ENCODE measurements at regions not wholly inside any gene's neighbourhood (a gene's known extent, or its start where the extent isn't known, plus 50 kb on each side); places are given as distances from the start of the nearest gene placed in this dataset.
"Not testable (repeated sequence)": the region's sequence is repeated elsewhere in the genome, so short reads cannot be mapped to it uniquely, and the experiment has no call there.

DNA sequence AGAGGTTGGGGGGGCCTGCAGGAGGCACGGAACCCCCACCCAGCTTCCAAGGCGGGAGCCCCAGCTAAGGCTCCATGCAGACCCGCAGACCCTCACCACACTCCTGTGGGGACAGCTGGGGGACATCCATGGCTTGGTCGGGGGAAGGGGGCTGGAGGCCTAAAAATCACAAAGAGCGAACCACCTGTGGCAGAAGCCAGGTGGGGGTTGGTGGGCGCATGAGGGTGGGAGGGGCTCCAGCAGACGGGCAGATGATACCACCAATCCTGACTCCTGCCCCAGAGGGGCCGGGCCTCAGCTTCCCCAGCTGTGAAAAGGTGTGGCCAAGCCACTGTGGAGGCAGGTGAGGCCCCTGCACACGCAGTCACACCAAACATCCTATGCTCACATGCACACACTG, 111.6 kb downstream of the FAM53A start:
- DNase-seq, result no peak

- DNase-seq, result no peak
Measured at GRCh38 chr4:1572010-1572385, 112.1 kb downstream of the FAM53A start.

GRCh38 chr4:1571165-1572009, 112.7 kb downstream of the FAM53A start:
- DNase-seq, result no peak

GRCh38 chr4:1570291-1571164, 113.6 kb downstream of the FAM53A start:
- no peak for DNase-seq

DNA sequence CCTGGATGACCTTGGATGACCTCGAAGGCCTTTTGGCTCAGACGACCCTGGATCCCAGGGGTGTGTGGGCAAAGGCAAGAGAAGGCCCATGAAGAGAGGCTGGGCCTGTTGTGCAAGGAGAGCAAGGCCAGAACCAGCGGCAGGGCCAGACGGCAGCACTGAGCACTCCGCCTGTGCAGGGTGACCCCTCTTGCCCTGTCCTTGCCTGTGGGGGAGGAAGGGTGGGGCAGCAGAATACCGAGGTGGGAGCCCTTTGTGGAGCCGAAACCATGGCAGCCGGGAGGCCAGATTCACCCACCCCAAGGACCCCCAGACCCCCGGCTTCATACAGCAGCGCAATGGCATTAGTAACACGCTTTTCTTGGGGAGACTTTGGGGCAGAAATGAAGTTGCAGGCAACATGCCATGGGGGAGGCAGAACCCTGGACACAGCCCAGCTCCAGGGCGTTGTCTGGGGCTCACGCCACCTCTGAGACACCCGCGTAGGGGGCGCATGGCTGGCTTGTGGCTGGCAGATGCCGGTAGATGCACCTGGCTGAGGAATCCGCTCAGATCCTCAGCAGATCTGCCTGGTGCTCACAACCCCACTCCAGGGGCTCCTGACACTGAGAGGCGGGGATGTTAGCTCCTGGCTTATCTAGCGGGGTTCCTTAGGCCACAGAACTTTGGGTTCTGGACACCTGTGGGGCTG, 114.5 kb downstream of the FAM53A start:
- DNase-seq, result no peak

DNA sequence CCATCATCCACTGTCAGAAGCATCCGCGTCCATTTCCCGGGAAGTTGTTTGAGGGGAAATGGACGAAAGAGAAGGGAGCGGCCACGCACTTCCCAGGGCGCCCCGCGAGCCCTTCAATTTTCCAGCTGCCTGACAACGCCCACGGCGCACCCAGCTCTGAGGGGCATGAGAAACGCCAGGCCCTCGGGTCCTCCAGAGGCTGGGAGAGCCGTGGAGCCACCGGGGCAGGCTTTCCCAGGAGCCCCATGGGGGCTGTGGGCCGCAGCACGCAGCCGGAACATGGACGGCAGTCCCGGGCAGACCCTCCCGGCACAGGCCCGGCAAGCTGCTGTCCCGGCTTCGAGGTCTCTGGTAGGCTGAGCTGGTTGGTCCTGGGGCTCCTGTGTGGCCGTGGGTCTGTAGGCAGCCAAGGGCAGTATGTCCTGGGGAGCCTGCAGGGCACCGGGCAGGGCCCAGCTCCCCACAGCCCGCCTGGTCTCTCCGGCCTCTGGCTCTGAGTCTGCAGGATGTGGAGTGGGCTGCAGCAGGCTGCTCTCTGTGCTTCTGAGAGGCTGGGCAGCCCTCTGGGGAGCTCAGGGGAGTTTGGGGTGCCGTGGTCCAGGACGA, 115.2 kb downstream of the FAM53A start:
- DNase-seq, result no peak

GRCh38 chr4:1567808-1568581, 116.1 kb downstream of the FAM53A start:
- DNase-seq, result no peak

DNA sequence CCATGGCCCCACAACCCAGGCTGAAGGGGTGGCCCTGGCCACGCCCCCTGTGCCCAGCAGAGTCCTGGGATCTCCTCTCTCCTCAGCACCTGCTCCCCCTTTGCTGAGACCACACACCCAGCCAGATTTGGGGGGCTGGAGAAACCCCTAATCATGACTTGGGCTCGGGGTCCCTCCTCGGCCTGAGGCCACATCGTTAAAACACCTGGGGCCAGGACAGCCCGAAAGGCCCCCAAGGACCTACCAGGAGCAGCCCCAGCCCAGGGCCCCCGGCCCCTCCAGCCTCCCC, 116.7 kb downstream of the FAM53A start:
- no peak for DNase-seq

GRCh38 chr4:1566838-1567518, 117.1 kb downstream of the FAM53A start:
- DNase-seq, result no peak

DNA sequence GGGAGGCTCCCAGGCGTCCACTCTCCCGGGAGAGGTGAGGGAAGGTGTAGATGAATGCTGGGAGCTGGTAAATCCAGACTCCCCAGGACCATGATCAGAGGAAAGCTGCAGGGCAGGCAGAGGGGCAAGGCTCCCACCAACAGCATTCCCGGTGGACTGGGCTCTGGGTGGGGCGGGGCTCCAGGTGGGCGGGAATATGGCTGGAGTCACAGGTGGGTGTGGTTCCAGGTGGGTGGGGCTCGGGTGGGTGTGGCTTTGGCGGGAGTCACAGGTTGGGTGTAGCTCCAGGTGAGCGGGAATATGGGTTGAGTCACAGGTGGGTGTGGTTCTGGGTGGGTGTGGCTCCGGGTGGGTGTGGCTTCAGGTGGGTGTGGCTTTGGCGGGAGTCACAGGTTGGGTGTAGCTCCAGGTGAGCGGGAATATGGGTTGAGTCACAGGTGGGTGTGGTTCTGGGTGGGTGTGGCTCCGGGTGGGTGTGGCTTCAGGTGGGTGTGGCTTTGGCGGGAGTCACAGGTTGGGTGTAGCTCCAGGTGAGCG, 117.7 kb downstream of the FAM53A start:
- not testable (repeated sequence) for DNase-seq

DNA sequence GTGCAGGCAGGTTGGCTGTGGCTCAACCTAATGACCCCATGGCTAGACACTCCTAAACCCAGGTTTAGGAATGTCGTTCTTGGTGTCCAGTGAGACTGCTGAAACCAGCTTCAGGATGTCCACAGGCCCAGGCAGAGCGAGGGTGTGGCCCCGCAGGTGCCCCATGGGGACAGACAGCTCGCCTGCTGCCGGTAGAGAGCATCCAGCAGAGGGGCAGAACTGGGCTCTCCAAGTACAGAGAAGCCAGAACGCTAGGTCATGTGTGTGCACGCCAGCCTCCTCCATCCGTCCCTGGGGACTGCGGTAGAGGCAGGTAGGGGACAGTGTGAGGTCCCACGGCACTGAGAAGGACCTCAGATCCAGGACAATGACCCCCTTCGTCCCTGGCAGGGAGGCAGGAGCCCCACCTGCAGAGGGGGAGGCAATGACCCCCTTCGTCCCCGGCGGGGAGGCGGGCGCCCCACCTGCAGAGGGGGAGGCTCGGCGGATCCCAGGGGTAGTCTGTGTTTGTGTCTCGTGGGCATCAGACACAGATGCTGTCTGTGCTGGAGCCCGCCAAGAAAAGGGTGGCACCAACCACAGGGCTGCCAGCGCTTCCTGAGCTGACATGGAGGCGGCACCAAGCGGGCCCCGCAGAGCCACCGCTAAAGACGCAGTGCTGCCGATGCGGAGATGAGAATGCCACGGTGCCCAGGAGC, 118.4 kb downstream of the FAM53A start:
- no peak for DNase-seq

- no peak for DNase-seq
Measured at GRCh38 chr4:1564535-1565375, 119.4 kb downstream of the FAM53A start.

GRCh38 chr4:1563768-1564485, 120.2 kb downstream of the FAM53A start:
- no peak for DNase-seq

DNA sequence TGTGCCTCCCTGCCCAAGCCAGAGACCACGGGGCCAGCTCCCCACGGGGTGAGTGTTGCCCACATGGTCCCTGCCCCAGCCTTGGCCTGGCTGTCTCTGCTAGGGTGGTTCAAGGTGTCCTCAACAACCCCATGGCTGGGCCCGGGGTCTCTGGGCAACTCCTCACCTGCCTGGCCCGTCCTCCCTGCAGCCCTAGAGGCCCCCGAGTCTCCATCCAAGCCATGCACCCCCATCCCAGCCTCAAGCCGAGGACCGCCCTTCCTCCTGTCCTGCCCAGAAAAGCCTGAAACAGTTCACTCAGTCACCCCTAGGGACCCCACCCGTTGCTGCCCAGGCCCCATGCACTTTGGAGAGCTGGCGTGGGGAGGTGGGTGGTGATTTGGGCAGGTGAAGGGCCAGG, 120.9 kb downstream of the FAM53A start:
- DNase-seq, result no peak

- DNase-seq, result no peak
Measured at GRCh38 chr4:1562771-1563170, 121.3 kb downstream of the FAM53A start.

DNA sequence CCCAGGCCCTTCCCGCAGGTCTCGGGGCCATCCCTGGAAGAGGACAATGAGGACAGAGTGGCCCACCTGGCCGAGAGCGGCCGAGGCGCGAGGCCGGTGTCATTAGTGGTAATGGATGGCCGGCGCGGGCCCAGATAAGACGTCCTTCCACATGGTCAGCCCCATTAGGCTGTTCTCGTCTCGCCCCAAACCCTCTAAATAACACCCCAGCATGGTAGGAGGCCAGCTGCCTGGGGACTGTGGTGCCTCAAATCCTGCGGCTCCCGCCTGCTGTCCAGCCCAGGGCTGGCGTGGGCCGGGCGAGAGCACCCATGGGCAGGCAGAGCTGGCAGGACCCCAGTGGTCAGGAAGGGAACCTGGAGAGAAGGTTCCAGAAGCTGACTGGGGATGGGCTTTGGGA, 121.7 kb downstream of the FAM53A start:
- no peak for DNase-seq

GRCh38 chr4:1561286-1561990, 122.7 kb downstream of the FAM53A start:
- DNase-seq, result no peak

GRCh38 chr4:1559896-1560650, 124.0 kb downstream of the FAM53A start:
- no peak for DNase-seq

All from NCI-H2029 treated with DMSO at 0.1 percent for 48 hours (cell line).